Transverse colon (tissue), 4 donors: ENCODE measurements at regions not wholly inside any gene's neighbourhood (a gene's known extent, or its start where the extent isn't known, plus 50 kb on each side); places are given as distances from the start of the nearest gene placed in this dataset.

Experiments
- DNase-seq: peaks from one replicate; pipeline ENCODE4 v3.0.0-alpha.2; 2019
- H3K27ac ChIP-seq, 4 donors: fragments of 200-600 bp; sonication (generic); 2 replicates each; pipeline ENCODE4 v1.5.1; 2016 to 2018; ENCODE audit warnings: inconsistent platforms in 4 of 4
- H3K27me3 ChIP-seq: fragments of 200-600 bp; sonication (generic); 2 replicates; pipeline ENCODE4 v1.5.1; 2017; ENCODE audit warnings: inconsistent platforms
- H3K36me3 ChIP-seq, 4 donors: fragments of 200-600 bp; sonication (generic); 2 replicates each; pipeline ENCODE4 v1.5.1; 2017 to 2019; ENCODE audit warnings: inconsistent platforms in 4 of 4
- H3K4me1 ChIP-seq, 4 donors: fragments of 200-600 bp; sonication (generic); 2 replicates each; pipeline ENCODE4 v1.5.1; 2017 to 2020; ENCODE audit warnings: inconsistent platforms in 4 of 4
- H3K4me3 ChIP-seq, 4 donors: fragments of 200-600 bp; sonication (generic); 1 replicate in 1 of 4; 2 replicates in 3 of 4; pipeline versions ENCODE4 v1.5.1 to v1.6.1; 2017 to 2019; ENCODE audit warnings: inconsistent platforms in 4 of 4
- H3K9me3 ChIP-seq, 2 donors: fragments of 200-600 bp; sonication (generic); 2 replicates each; pipeline ENCODE4 v1.5.1; 2017 to 2019; ENCODE audit warnings: inconsistent platforms in 2 of 2
- EP300 ChIP-seq: sonication (generic); formaldehyde crosslinking; IDR thresholded peaks from one replicate; pipeline ENCODE4 v1.6.1; 2017; ENCODE audit warnings: antibody characterized with exemption, low read depth
- POLR2A ChIP-seq: fragments of 450-650 bp; IDR thresholded peaks from one replicate; pipeline ENCODE4 v1.6.1; 2016; ENCODE audit warnings: antibody characterized with exemption, mild to moderate bottlenecking, moderate library complexity
- POLR2AphosphoS5 ChIP-seq, 3 donors: sonication (generic); formaldehyde crosslinking; IDR thresholded peaks; one replicate each; pipeline ENCODE4 v1.6.1; 2016; ENCODE audit warnings: antibody characterized with exemption in 3 of 3
- WGBS, 2 donors: methylation state at CpG; one replicate each; pipeline ENCODE4 v1.1.5; 2018; ENCODE audit warnings: low coverage in 1 of 2; 5-methylcytosine and 5-hydroxymethylcytosine counted together
- in situ Hi-C, 4 donors: fragments of 200-750 bp; cut with MboI; loops; one replicate each; pipeline versions ENCODE4 v1.15.0 to v1.15.1; 2017; ENCODE audit warnings: low sequenced_read_pairs in 3 of 4, low pct_ligation_motif_present in 1 of 4, low pct_unique_long_range_greater_than_20kb in 1 of 4
- intact Hi-C: fragments of 100-400 bp; cut with DNase I; formaldehyde crosslinking; loops from one replicate; pipeline ENCODE4 v1.15.1; 2023; ENCODE audit warnings: low total_unique reads
- TF ChIP-seq, protein P1 (sequence below), 5 experiments: fragments of 200-600 bp in 3 of 5; fragments of 450-650 bp in 2 of 5; sonication (generic) in 3 of 5; IDR thresholded peaks; 1 replicate in 2 of 5; 2 replicates in 3 of 5; pipeline ENCODE4 v1.5.1; 2016 to 2017; ENCODE audit warnings: antibody characterized with exemption in 5 of 5, inconsistent platforms in 3 of 5, mild to moderate bottlenecking in 2 of 5, moderate library complexity in 1 of 5

DNA sequence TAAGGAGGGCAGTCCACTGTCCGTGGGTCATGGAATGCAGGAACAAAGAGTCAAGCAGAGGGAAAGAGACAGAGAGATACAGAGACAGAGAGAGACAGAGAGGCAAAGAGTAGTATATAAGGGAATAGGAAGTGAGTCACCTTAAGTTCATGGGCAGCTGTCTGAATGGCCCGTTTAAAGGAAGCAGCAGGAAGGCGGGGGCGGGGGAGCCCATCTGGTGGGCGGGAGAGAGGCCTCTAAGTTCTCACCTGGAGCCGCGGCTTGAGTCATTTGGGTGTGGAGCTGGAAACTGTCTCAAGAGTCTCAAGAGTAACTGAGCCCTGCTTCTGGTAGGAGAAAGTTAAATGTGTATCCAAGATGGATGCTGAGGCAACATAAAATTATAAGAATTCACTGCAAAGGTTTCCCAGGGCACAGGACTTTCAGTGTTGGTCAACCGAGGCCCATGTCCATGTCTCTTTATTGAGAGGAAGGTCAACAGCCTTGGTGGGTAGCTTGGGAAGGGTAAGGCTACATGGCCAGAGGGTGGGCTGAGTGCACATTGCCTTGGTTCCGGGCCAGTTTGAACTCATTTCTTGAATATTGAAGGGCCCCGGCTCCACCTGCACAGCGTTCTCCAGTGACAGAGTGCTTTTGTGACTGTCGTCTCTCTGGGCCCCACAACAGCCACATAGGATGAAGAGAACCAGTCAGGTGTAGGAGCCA lies 85.5 kb upstream of the CACUL1 start:
- peak; percentile 23 for DNase-seq
- H3K4me3 ChIP-seq: no peak overlapping the region
- in situ Hi-C loops: no loop called here
- intact Hi-C loops: no loop called here
- TF ChIP-seq POLR2A: no peak
- TF ChIP-seq EP300: no peak
- TF ChIP-seq, protein P1, sequence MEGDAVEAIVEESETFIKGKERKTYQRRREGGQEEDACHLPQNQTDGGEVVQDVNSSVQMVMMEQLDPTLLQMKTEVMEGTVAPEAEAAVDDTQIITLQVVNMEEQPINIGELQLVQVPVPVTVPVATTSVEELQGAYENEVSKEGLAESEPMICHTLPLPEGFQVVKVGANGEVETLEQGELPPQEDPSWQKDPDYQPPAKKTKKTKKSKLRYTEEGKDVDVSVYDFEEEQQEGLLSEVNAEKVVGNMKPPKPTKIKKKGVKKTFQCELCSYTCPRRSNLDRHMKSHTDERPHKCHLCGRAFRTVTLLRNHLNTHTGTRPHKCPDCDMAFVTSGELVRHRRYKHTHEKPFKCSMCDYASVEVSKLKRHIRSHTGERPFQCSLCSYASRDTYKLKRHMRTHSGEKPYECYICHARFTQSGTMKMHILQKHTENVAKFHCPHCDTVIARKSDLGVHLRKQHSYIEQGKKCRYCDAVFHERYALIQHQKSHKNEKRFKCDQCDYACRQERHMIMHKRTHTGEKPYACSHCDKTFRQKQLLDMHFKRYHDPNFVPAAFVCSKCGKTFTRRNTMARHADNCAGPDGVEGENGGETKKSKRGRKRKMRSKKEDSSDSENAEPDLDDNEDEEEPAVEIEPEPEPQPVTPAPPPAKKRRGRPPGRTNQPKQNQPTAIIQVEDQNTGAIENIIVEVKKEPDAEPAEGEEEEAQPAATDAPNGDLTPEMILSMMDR (IDR thresholded peaks at IDR 0.05): no peak
- no peak for TF ChIP-seq POLR2AphosphoS5 (IDR thresholded peaks at IDR 0.05)
- no peaks in the 10 kb centered on the region for H3K27me3 ChIP-seq
- WGBS, 2 donors: 78 to 79% methylated on average over 2 to 12 of the region's 12 CpGs
- H3K9me3 ChIP-seq: no peaks in the 10 kb centered on the region
- no peaks in the 10 kb centered on the region for H3K4me1 ChIP-seq
- H3K27ac ChIP-seq: no peak overlapping the region
- H3K36me3 ChIP-seq: no peaks in the 10 kb centered on the region

DNA sequence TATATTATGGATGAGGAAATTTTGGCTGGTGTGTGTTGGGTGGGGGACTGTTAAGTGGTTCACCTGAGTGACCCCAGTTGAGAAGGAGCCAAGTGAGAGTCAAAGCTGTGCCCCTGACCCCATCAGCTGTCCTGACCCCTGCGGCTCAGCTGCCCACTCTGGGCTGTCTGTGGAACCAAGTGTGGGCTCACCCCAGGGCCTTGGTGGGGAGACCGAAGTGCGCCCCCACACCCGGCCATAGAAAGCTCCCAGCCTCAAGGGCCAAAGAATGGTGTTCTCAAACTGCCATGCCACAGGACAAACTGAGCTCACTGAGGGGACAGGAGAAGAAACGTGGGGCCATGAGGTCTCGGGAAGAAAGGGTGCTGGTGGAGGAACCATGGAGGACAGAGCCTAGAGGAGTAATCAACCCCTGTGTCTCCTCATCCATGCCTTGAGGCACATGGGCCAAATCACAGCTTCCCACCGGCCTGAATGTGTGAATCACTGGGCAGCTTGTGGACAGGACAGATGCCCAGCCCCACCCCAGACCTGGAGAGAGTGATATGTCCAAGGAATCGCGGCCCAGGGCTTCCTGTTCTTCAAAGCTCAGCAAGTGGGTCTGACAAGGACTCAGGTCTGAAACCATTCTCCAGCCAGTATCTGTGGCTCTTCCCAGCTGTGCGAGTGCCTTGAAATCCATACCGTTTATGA lies 86.2 kb upstream of the CACUL1 start:
- TF ChIP-seq EP300 (no peak), POLR2AphosphoS5 (IDR thresholded peaks at IDR 0.05) (no peak), POLR2A (no peak)
- TF ChIP-seq, protein P1 (IDR thresholded peaks at IDR 0.05): no peak
- in situ Hi-C loops: no loop called here
- 77 to 94% methylated on average over 6 to 11 of the region's 11 CpGs for WGBS, 2 donors
- Histone ChIP-seq H3K4me1 (no peaks in the 10 kb centered on the region), H3K27me3 (no peaks in the 10 kb centered on the region), H3K27ac (no peak overlapping the region), H3K36me3 (no peaks in the 10 kb centered on the region), H3K9me3 (no peaks in the 10 kb centered on the region), H3K4me3 (no peak overlapping the region)
- DNase-seq: no peak
- intact Hi-C loops: no loop called here

DNA sequence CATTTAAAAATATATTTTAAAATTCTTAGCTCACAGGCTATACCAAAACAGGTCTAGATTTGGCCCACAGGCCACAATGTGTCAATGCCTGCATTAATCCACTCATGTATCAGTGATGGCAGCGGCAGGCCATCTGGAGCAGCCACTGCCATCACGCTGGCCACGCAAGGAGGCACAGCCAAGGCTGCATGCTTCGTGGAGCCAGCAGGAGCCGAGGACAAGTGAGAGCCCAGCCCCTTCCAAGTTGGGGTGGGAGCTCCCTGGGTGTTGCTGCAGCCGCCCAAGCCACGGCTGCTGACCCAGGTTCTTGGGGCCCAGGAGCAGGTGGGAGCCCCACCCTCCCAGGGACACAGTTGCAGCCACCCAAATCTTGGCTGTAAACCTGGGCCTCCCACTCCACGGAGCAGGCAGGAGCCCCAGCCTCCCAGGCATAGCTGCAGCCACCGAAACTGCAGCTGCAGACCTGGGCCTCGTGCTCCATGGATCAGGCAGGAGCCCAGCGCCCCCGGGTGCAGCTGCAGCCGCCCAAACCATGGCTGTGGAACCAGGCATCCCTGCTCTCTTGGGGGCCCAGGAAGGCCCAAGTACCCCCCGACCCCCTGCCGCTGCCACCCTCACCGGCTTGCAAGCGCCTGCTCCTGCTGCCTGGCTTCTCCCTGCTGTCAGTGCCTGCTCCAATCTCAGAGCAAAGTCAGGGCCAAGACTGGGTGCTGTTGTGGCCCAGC lies 87.3 kb upstream of the CACUL1 start:
- no peak for DNase-seq
- Histone ChIP-seq H3K27me3 (no peaks in the 10 kb centered on the region), H3K4me1 (no peaks in the 10 kb centered on the region), H3K4me3 (no peak overlapping the region), H3K36me3 (no peaks in the 10 kb centered on the region), H3K27ac (no peak overlapping the region), H3K9me3 (no peaks in the 10 kb centered on the region)
- WGBS, 2 donors: 80 to 91% methylated on average over 1 to 9 of the region's 17 CpGs
- no peak for TF ChIP-seq EP300
- TF ChIP-seq POLR2A: no peak
- TF ChIP-seq, protein P1 (IDR thresholded peaks at IDR 0.05): no peak
- TF ChIP-seq POLR2AphosphoS5 (IDR thresholded peaks at IDR 0.05): no peak
- in situ Hi-C loops (no loop called here), intact Hi-C loops (no loop called here)

DNA sequence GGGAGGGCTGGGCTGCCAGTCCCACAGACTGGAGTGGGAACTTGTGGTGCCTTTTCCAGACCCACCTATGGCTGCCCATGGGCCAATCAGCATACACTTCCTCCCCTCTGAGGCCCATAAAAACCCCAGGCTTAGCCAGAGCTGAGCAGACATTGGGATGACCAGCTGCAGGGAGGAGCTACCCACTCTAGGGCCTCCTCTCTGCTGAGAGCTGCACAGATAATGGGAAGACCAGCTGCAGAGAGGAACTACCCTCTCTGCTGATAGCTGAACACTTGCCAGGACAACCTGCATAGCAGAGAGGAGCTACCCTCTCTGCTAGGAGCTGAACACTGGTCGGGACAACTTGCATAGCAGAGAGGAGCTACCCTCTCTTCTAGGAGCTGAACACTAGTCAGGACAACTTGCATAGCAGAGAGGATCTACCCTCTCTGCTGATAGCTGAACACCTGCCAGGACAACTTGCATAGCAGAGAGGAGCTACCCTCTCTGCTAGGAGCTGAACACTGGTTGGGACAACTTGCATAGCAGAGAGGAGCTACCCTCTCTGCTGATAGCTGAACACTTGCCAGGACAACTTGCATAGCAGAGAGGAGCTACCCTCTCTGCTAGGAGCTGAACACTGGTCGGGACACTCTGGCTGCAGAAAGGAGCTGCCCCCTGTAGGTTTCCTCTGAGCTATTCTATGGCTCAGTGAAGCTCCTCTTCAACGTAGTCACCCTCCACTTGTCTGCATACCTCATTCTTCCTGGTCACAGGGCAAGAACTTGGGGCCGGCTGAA lies 88.3 kb upstream of the CACUL1 start:
- in situ Hi-C loops (no loop called here), intact Hi-C loops (no loop called here)
- no peaks in the 10 kb centered on the region for H3K4me1 ChIP-seq
- no peaks in the 10 kb centered on the region for H3K36me3 ChIP-seq
- H3K27ac ChIP-seq: no peak overlapping the region
- no peaks in the 10 kb centered on the region for H3K27me3 ChIP-seq
- H3K9me3 ChIP-seq: no peaks in the 10 kb centered on the region
- TF ChIP-seq POLR2A (no peak), POLR2AphosphoS5 (IDR thresholded peaks at IDR 0.05) (no peak)
- TF ChIP-seq, protein P1 (IDR thresholded peaks at IDR 0.05): no peak
- DNase-seq: no peak
- 40 to 70% methylated on average over 2 to 4 of the region's 4 CpGs for WGBS, 2 donors
- no peak overlapping the region for H3K4me3 ChIP-seq
